GM19025 (cell line): ENCODE measurements at regions not wholly inside any gene's neighbourhood (a gene's known extent, or its start where the extent isn't known, plus 50 kb on each side); places are given as distances from the start of the nearest gene placed in this dataset.

Experiments used
- ATAC-seq: cut with Tn5 transposase; IDR thresholded peaks from one replicate; pipeline ENCODE4 v1.9.1; 2021; ENCODE audit warnings: mild to moderate bottlenecking, low read depth, moderate library complexity; ENCODE audit not compliant: unreplicated experiment

- ATAC-seq: no peak
Measured at GRCh38 chr13:109465148-109465547, 321.2 kb downstream of the IRS2 start.

- no peak for ATAC-seq
Measured at GRCh38 chr13:109454167-109454917, 332.0 kb downstream of the IRS2 start.

GRCh38 chr13:109451726-109452125 lies 334.7 kb downstream of the IRS2 start:
- no peak for ATAC-seq

GRCh38 chr13:109448629-109449028 lies 337.8 kb downstream of the IRS2 start:
- no peak for ATAC-seq

- no peak for ATAC-seq
Measured at GRCh38 chr13:109447667-109448066, 338.7 kb downstream of the IRS2 start.

- no peak for ATAC-seq
Measured at GRCh38 chr13:109440320-109440719, 346.1 kb downstream of the IRS2 start.

GRCh38 chr13:109439813-109440212 lies 346.6 kb downstream of the IRS2 start:
- ATAC-seq: no peak

- ATAC-seq: no peak
Measured at GRCh38 chr13:109436841-109437240, 349.5 kb downstream of the IRS2 start.

GRCh38 chr13:109436055-109436622 lies 350.2 kb downstream of the IRS2 start:
- ATAC-seq: no peak

- no peak for ATAC-seq
Measured at GRCh38 chr13:109431217-109431616, 355.2 kb downstream of the IRS2 start.

- ATAC-seq: no peak
Measured at GRCh38 chr13:109428146-109428545, 358.2 kb downstream of the IRS2 start.

GRCh38 chr13:109427695-109428094 lies 358.7 kb downstream of the IRS2 start:
- ATAC-seq: no peak

GRCh38 chr13:109427148-109427547 lies 359.2 kb downstream of the IRS2 start:
- no peak for ATAC-seq

GRCh38 chr13:109426690-109426990 lies 359.7 kb downstream of the IRS2 start:
- no peak for ATAC-seq

GRCh38 chr13:109425821-109426689 lies 360.3 kb downstream of the IRS2 start:
- no peak for ATAC-seq

- no peak for ATAC-seq
Measured at GRCh38 chr13:109422161-109422560, 364.2 kb downstream of the IRS2 start.

- ATAC-seq: no peak
Measured at GRCh38 chr13:109419896-109420295, 366.5 kb downstream of the IRS2 start.

- ATAC-seq: no peak
Measured at GRCh38 chr13:109418111-109418510, 368.3 kb downstream of the IRS2 start.

GRCh38 chr13:109416001-109416400 lies 370.4 kb downstream of the IRS2 start:
- no peak for ATAC-seq

GRCh38 chr13:109415057-109415456 lies 371.3 kb downstream of the IRS2 start:
- ATAC-seq: no peak

GRCh38 chr13:109412283-109412901 lies 374.0 kb downstream of the IRS2 start:
- ATAC-seq: no peak
